BJ (cell line): ENCODE measurements at regions not wholly inside any gene's neighbourhood (a gene's known extent, or its start where the extent isn't known, plus 50 kb on each side); places are given as distances from the start of the nearest gene placed in this dataset.
"Not testable (repeated sequence)": the region's sequence is repeated elsewhere in the genome, so short reads cannot be mapped to it uniquely, and the experiment has no call there.

Experiments
- CTCF ChIA-PET: fragments of 350-600 bp; formaldehyde crosslinking; extraction: SDS; loops from one replicate; lab custom pipeline; 2021; ENCODE audit warnings: antibody characterized with exemption, inconsistent platforms; lab: Yijun Ruan, JAX
- POLR2A ChIA-PET: fragments of 300-600 bp; sonication (Branson Sonifier 250); formaldehyde crosslinking; extraction: SDS; loops from one replicate; lab custom pipeline; 2021; ENCODE audit warnings: antibody characterized with exemption; lab: Charles Lee
- DNase-seq: peaks from one replicate; pipeline ENCODE4 v3.0.0-alpha.2; 2011; ENCODE audit warnings: low read depth
- H3K27me3 ChIP-seq: 2 replicates; pipeline ENCODE4 v1.6.0; 2011; ENCODE audit warnings: low read length; ENCODE audit not compliant: control insufficient read depth, insufficient read depth
- H3K36me3 ChIP-seq: 2 replicates; pipeline ENCODE4 v1.5.1; 2011; ENCODE audit warnings: low read length; ENCODE audit not compliant: control insufficient read depth, insufficient read depth
- H3K4me3 ChIP-seq: 2 replicates; pipeline ENCODE4 v1.5.1; 2011; ENCODE audit warnings: low read depth, mild to moderate bottlenecking, control low read depth, low read length
- TF ChIP-seq, protein P1 (sequence below): IDR thresholded peaks from 2 replicates; pipeline ENCODE4 v1.5.1; 2011; ENCODE audit warnings: low read depth, mild to moderate bottlenecking, control low read depth, inconsistent platforms, low read length, moderate library complexity; ENCODE audit not compliant: insufficient read depth

DNA sequence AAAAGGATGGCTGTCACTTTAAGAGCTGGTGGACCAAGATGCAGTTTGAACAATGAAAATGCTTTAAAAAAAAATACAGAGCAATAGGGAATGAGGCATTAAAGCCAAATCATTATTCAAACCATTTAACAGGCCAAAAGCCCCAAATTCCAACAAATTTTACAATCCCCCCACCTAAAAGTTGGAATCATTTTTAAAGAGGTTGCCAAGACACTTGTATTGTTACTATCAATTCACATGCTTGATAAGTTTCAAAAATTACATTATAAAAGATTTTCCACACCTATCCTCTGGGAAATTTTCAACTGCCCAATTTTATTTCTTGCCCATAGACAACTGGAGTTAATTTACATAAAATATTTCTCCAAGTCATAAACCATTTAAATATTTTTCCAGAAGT, 192.3 kb upstream of the ARHGEF26 start:
- H3K4me3 ChIP-seq, result no peak overlapping the region
- H3K36me3 ChIP-seq, result no peaks in the 10 kb centered on the region
- DNase-seq, result no peak
- H3K27me3 ChIP-seq, result no peaks in the 10 kb centered on the region
- TF ChIP-seq, protein P1, sequence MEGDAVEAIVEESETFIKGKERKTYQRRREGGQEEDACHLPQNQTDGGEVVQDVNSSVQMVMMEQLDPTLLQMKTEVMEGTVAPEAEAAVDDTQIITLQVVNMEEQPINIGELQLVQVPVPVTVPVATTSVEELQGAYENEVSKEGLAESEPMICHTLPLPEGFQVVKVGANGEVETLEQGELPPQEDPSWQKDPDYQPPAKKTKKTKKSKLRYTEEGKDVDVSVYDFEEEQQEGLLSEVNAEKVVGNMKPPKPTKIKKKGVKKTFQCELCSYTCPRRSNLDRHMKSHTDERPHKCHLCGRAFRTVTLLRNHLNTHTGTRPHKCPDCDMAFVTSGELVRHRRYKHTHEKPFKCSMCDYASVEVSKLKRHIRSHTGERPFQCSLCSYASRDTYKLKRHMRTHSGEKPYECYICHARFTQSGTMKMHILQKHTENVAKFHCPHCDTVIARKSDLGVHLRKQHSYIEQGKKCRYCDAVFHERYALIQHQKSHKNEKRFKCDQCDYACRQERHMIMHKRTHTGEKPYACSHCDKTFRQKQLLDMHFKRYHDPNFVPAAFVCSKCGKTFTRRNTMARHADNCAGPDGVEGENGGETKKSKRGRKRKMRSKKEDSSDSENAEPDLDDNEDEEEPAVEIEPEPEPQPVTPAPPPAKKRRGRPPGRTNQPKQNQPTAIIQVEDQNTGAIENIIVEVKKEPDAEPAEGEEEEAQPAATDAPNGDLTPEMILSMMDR, result no peak
- ChIA-PET POLR2A (no interaction called here), CTCF (no interaction called here)

DNA sequence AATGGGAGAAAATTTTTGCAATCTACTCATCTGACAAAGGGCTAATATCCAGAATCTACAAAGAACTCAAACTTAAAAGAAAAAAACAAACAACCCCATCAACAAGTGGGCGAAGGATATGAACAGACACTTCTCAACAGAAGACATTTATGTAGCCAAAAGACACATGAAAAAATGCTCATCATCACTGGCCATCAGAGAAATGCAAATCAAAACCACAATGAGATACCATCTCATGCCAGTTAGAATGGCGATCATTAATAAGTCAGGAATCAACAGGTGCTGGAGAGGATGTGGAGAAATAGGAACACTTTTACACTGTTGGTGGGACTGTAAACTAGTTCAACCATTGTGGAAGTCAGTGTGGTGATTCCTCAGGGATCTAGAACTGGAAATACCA, 187.7 kb upstream of the ARHGEF26 start:
- H3K36me3 ChIP-seq, H3K27me3 ChIP-seq, H3K4me3 ChIP-seq, DNase-seq, POLR2A ChIA-PET, CTCF ChIA-PET: not testable (repeated sequence)

DNA sequence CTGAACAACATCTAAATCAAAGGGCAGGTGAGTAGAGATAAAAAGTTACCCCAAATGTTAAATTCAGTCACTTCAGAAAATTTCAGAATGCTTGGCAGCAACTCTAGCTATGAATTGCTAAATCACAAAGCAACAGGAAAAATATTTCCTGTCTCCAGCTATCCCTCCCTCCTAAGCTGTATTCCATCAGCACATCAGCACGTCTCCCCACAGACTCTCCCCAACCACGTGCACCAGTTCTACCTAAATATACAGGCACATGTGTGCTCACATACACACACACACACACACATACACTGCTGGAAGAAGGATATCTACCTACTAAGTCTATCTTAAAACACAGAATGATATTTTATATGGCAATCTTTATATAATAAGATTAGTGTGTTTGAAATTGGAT, 177.1 kb upstream of the ARHGEF26 start:
- H3K27me3 ChIP-seq, result no peaks in the 10 kb centered on the region
- H3K36me3 ChIP-seq, result no peaks in the 10 kb centered on the region
- ChIA-PET CTCF (no interaction called here), POLR2A (no interaction called here)
- no peak overlapping the region for H3K4me3 ChIP-seq
- DNase-seq, result no peak
- TF ChIP-seq, protein P1, result no peak

DNA sequence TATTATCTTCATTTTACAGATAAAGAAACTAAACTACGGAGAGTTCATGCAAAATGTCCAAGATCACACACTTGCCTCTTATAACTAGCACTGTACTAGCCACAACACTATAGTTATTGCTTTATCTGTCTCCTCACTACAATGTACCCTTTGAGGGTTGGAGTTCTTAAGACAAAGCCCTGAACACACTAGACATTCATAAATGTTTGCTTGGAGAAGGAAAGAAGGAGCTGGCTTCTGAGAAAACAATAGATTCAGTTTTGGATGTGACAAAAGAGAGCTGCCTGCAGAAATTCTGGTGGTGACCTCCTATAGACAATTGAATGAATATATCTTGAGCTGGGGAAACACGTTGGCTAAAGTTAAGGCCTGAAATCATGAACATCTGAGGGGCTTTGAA, 169.9 kb upstream of the ARHGEF26 start:
- Histone ChIP-seq H3K4me3 (no peak overlapping the region), H3K36me3 (no peaks in the 10 kb centered on the region), H3K27me3 (no peaks in the 10 kb centered on the region)
- ChIA-PET CTCF (no interaction called here), POLR2A (no interaction called here)
- DNase-seq, result no peak
- TF ChIP-seq, protein P1, result no peak

DNA sequence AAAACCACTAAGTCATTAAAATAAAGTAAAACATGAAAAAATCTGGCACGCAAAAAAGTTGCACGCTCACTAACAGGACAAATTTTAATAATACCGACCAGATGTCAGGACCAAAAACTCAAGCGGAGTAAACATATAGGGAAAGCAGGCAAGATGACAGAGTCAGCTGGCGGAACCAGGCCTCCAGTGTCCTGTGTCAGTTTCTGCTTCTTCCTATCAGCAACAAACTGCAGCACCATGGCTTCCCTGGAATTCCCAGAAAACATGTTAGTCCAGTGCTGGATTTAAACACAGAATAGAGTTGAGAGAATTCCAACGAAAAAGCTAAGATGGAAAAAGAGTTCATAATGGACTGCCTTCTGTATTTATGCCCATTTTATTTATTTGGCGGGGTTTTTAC, 169.1 kb upstream of the ARHGEF26 start:
- Histone ChIP-seq H3K4me3 (no peak overlapping the region), H3K27me3 (no peaks in the 10 kb centered on the region), H3K36me3 (no peaks in the 10 kb centered on the region)
- no peak for DNase-seq
- ChIA-PET POLR2A (no interaction called here), CTCF (no interaction called here)
- TF ChIP-seq, protein P1, result no peak

- ChIA-PET POLR2A (no interaction called here), CTCF (no interaction called here)
- Histone ChIP-seq H3K36me3 (no peaks in the 10 kb centered on the region), H3K27me3 (no peaks in the 10 kb centered on the region), H3K4me3 (no peak overlapping the region)
- TF ChIP-seq, protein P1, result no peak
- no peak for DNase-seq
Observed at GRCh38 chr3:153956613-153957012, 164.6 kb upstream of the ARHGEF26 start.
